GM21737 (cell line): ENCODE measurements at regions not wholly inside any gene's neighbourhood (a gene's known extent, or its start where the extent isn't known, plus 50 kb on each side); places are given as distances from the start of the nearest gene placed in this dataset.
A peak's percentile ranks its signal among the peaks of the same experiment; 100 is the strongest.
"Not testable (repeated sequence)": the region's sequence is repeated elsewhere in the genome, so short reads cannot be mapped to it uniquely, and the experiment has no call there.

ENCODE experiments used
- ATAC-seq: cut with Tn5 transposase; IDR thresholded peaks from one replicate; pipeline ENCODE4 v1.9.1; 2021; ENCODE audit warnings: mild to moderate bottlenecking, moderate library complexity; ENCODE audit not compliant: unreplicated experiment

DNA sequence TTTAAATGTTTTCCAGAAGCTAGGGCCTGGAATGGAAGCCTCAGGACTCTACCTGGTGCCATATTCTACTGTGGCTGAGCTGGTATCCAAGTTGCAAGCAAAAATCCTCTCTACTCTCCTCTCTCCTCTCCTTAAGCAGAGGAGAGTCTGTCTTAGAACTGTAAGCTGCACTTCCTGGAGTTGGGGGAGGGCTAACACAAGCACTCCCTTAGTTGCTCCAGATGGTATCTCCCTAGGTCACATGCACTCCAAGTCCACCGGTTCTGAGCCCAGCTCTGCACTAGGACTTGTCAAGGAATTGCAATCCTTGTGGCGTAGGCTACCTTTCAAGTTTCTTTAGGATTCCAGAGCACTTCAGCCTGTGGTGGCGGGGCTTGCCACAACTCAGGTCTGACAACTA, 513.9 kb upstream of the RGMB start:
- ATAC-seq: no peak

DNA sequence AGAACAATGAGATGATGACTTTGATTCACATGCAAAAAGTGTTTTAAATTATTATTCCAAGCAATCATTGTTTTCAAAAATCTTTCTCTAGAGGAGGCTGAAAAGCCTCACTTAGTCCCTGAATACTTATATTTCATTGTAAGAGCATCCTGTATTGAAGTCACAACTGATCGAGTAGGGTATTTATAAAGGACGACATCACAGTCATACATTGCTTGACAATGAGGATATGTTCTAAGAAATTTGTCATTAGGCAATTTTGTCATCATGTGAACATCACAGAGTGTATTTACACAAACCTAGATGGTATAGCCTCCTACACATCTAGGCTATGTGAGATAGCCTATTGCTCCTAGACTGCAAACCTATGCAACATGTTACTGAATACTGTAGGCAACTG, 510.4 kb upstream of the RGMB start:
- no peak for ATAC-seq

DNA sequence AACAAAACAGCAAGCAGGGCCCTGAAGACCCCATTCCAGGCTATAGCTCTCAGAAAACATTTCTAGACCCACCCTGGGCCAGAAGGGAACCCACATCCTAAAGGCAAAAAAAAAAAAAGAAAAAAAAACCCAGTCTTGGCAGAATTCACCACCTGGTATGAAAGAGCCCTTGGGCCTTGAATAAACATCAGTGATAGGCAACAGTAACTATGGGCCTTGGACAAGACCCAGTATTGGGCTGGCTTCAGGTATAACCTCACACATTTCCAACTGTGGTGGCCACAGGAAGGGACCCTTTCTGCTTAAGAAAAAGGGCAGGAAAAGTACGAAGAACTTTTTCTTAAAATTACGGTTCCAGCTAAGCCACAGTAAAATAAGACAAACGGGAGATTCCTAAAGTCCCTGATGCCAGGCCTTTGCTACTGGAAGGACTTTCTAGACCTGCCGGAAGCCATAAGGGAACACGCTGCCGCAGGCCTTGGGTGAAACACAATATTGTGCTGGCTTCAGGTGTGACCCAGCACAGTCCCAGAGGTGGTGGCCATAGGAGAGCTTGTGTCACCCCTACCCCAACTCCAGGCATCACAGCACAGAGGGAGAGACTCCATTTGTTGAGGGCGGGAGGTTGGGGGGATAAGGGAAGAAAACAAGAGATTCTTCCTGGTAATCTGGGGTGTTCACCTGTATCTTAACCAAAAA, 505.2 kb upstream of the RGMB start:
- no peak for ATAC-seq

DNA sequence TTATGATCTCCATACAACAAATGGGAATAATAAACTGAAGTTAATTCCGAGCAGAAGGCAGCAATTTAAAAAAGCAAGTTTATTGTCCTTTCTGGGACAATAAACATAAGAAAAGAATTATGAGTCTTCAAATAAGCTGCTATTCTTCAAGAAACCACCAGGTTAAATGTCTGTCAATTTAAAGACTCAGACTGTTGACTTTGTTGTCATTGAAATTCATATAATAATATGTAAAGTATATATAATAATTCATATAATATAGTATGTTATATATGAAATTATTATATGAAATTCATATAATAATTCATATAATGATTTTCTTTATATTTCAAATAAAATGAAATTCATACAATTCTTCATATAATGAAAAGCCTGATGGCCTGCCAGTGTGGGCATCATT, 497.5 kb upstream of the RGMB start:
- ATAC-seq: no peak

- ATAC-seq: no peak
Measured at GRCh38 chr5:98282521-98282920, 490.9 kb upstream of the RGMB start.

DNA sequence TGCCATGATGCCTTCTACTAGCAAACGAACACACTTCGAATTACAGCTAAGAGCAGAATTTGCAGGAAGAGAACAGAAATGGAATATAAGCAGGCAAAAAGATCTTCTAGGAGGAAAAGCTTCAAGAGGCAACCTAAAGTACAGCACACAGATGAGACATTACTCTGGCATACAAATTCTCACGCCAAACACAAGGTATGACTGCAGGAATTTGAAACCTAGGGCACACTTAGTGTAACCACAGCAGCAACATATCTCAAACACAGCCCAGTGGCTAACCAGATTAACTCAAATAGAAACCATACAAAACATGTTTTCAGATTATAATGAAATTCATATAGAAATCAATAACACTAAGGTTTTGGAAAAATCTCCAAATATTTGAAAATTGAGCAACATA, 481.0 kb upstream of the RGMB start:
- ATAC-seq: no peak

GRCh38 chr5:98296426-98296825, 477.0 kb upstream of the RGMB start:
- ATAC-seq: no peak

DNA sequence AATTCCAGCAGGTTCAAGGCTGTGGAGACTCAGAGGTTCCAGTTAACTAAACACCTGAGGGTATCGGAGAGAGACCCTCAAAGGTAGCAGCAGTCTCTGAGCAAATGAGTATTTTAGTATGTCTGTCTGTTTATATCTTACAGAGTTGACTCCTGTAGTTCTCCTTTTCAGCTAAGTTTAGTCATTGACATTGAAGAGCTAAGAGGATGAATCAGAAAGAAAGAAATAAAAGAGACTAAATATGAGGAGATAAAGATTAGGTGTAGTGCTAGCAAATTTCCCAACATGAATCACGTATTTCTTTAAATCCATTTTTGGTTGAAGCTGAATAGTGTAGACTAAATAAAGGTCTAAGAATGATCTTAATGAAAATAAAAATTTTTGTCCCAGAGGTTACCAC, 474.0 kb upstream of the RGMB start:
- no peak for ATAC-seq

- ATAC-seq: no peak
Measured at GRCh38 chr5:98301547-98301946, 471.9 kb upstream of the RGMB start.

DNA sequence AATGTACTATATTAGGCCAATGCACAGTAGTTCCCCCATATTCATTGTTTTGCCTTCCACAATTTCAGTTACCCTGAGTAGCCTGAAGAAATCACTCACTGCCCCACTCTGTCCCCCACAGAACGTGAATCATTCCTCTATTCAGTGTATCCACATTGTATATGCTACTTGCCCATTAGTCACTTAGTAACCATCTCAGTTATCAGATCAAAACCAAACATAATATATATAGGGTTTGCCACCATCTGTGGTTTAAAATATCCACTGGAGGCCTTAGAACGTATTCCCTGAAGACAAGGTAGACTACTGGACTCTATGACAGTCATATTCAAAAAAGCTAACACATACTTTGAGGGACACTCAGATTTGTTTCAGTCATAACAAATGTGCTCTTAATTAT, 465.7 kb upstream of the RGMB start:
- no peak for ATAC-seq

DNA sequence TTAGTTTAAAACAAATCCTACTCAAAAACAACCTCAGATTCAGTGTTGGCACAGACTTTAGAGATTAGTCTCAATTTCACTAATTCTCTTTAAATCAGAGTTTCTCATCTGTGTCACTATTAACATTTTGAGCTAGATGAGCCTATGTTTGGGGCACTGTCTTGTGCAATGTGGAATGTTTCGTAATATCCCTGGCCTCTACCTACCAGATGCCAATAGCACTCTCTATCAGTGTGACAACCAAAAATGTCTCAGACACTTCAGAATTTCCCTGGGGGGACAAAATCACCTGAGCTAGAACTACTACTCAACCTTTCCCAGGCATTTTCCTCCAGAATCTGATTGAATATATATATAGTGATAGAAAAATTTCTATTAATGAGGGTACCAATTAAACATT, 465.2 kb upstream of the RGMB start:
- no peak for ATAC-seq

DNA sequence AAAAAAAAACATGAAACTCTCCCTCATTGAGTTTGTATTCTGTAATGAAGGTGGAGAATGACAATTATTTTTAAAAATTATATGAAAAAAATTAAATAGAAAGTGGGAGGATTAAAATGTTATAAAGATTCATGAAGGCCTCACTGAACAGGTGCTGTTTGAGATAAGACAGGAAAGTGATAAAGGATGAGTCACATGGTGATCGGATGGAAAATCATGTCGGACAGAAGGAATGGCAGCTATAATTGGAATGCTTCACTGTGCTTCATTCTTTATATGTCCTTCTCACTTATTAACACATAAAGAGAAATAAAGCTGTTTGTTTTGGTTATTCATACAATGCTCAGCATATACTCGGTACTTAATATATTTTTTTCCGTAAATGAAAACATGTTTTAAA, 464.5 kb upstream of the RGMB start:
- ATAC-seq: no peak

- peak; percentile 75 for ATAC-seq
Measured at GRCh38 chr5:98309785-98310598, 463.5 kb upstream of the RGMB start.

DNA sequence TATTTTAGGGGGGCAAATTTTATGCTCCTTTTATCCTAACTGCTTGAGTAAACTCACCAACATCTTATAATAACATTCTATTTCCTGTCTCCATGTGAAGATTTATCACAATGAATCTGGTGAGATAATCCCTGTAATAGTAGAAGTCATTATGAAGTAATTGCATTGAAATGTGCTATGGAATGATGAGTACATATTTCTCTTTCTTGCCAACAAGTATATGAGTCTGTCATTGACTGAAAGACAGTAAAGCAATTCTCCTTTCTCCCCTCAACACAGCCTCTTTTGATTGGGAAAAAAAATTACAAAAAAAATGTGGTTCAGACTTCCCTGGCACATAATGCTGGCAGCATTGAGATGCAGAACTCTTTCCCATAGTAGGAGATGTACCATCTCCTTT, 459.2 kb upstream of the RGMB start:
- no peak for ATAC-seq

DNA sequence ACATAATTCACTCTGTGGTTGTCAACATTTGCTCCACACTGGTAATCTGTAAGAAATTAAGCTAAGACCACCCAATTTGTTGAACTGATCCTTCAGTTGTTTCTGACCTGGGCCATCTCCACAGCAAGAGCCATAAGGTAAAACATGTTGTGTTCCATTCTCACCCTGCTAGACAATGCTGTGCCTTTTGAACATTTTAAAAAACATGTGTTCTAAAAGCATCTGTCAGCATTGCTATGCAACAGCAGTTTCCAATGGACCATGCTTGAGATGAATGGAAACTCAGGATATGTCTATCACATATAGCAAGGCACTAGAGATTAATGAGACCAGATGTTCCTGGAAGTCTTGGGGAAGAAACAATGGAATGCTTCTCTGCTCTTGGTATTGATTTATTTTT, 455.1 kb upstream of the RGMB start:
- no peak for ATAC-seq

DNA sequence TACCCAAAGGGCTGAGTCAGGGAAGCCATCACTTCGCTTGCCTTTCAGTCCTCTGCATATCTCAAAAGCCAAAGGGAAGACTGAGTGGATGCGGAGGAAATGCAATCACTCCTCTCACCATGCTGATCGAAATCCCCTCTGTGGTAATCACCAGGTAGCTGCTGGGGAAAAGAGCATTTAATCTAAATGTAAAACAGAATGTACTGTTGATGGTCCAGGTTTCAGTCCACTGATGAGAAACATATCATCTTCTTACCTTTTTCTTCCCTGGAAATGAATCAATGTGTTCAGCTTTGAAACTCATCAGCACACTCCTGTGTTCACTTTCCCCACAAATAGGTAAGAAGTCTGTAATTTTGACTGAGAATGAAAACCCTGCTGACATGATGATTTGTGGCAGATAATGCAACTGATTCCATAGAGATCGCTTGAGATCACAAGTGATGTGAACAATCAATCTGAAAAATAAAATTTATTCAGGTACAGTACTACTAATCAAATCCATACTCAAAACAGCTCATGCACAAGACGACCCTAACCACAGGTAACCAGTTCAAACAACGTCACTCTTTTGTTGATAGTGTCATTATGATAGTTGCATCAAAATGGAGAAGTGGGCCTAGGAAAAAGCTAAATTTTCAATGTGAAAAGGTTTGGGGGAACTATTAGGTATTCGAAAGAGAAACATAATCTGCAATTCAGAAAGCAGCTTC, 454.0 kb upstream of the RGMB start:
- no peak for ATAC-seq

- no peak for ATAC-seq
Measured at GRCh38 chr5:98320343-98320742, 453.1 kb upstream of the RGMB start.

- no peak for ATAC-seq
Measured at GRCh38 chr5:98321361-98321760, 452.1 kb upstream of the RGMB start.

- not testable (repeated sequence) for ATAC-seq
Measured at GRCh38 chr5:98325187-98325586, 448.3 kb upstream of the RGMB start.

- ATAC-seq: no peak
Measured at GRCh38 chr5:98328015-98328414, 445.4 kb upstream of the RGMB start.

DNA sequence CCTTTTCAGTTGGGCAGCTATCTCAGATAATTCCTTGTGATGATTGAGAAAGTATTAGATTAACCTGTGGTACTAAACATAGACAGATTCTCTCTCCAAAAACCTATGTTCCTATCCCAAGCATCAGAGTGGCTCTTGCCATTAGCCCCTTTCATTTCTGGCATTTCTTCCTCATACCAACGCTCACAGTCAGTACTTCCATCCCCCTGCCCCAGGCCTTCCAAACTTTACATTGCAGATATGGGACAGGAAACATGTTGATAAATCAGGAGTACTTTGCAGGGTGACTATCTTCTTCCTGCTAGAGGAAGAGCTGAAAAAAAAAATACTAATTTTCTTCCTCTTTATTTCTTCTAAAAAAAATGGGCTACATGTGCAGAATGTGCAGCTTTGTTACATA, 442.6 kb upstream of the RGMB start:
- ATAC-seq: no peak

GRCh38 chr5:98333921-98334320, 439.5 kb upstream of the RGMB start:
- ATAC-seq: no peak
